GM23248 (cell line): ENCODE measurements at regions not wholly inside any gene's neighbourhood (a gene's known extent, or its start where the extent isn't known, plus 50 kb on each side); places are given as distances from the start of the nearest gene placed in this dataset.

ENCODE experiments used
- DNase-seq: peaks from one replicate; pipeline ENCODE4 v3.0.0-alpha.2; 2015
- H2AFZ ChIP-seq: fragments of 200-600 bp; sonication (generic); 2 replicates; pipeline ENCODE4 v1.6.1; 2016; ENCODE audit warnings: antibody characterized with exemption
- H3F3A ChIP-seq: fragments of 200-600 bp; sonication (generic); 2 replicates; pipeline ENCODE4 v1.6.1; 2016; ENCODE audit warnings: mild to moderate bottlenecking, antibody characterized with exemption, mixed run types; ENCODE audit not compliant: insufficient read depth
- H3K27ac ChIP-seq: fragments of 200-600 bp; sonication (generic); 2 replicates; pipeline ENCODE4 v1.5.1; 2016; ENCODE audit warnings: mild to moderate bottlenecking
- H3K27me3 ChIP-seq: fragments of 200-600 bp; sonication (generic); replicated peaks from 2 replicates; pipeline ENCODE4 v1.6.1; 2016; ENCODE audit warnings: mild to moderate bottlenecking; ENCODE audit not compliant: insufficient read depth
- H3K36me3 ChIP-seq: fragments of 200-600 bp; sonication (generic); 2 replicates; pipeline ENCODE4 v1.6.1; 2016; ENCODE audit warnings: low read depth, mild to moderate bottlenecking
- H3K4me1 ChIP-seq: fragments of 200-600 bp; sonication (generic); 2 replicates; pipeline ENCODE4 v1.6.1; 2016; ENCODE audit warnings: mild to moderate bottlenecking; ENCODE audit not compliant: insufficient read depth
- H3K4me2 ChIP-seq: fragments of 200-600 bp; sonication (generic); one replicate; pipeline ENCODE4 v1.6.1; 2016; ENCODE audit warnings: mild to moderate bottlenecking; ENCODE audit not compliant: unreplicated experiment
- H3K4me3 ChIP-seq: fragments of 200-600 bp; sonication (generic); 2 replicates; pipeline ENCODE4 v1.5.1; 2016; ENCODE audit warnings: mild to moderate bottlenecking
- H3K79me2 ChIP-seq: fragments of 200-600 bp; sonication (generic); 2 replicates; pipeline ENCODE4 v1.6.1; 2016; ENCODE audit warnings: mild to moderate bottlenecking; ENCODE audit not compliant: insufficient read depth
- H3K9ac ChIP-seq: fragments of 200-600 bp; sonication (generic); 2 replicates; pipeline ENCODE4 v1.6.1; 2016; ENCODE audit warnings: mild to moderate bottlenecking
- H3K9me2 ChIP-seq: fragments of 200-600 bp; sonication (generic); 2 replicates; pipeline ENCODE4 v1.6.1; 2016; ENCODE audit warnings: mixed run types, mild to moderate bottlenecking, moderate library complexity; ENCODE audit not compliant: insufficient read depth
- H3K9me3 ChIP-seq: fragments of 200-600 bp; sonication (generic); one replicate; pipeline ENCODE4 v1.6.1; 2017; ENCODE audit warnings: low read depth
- H4K20me1 ChIP-seq: fragments of 200-600 bp; sonication (generic); 2 replicates; pipeline ENCODE4 v1.6.0; 2016; ENCODE audit not compliant: insufficient read depth
- EZH2 ChIP-seq: fragments of 200-600 bp; sonication (generic); IDR thresholded peaks from 2 replicates; pipeline ENCODE4 v1.6.1; 2018; ENCODE audit warnings: antibody characterized with exemption, mild to moderate bottlenecking; ENCODE audit not compliant: insufficient read depth, poor library complexity, severe bottlenecking
- EZH2phosphoT487 ChIP-seq: fragments of 200-600 bp; sonication (generic); IDR thresholded peaks from 2 replicates; pipeline ENCODE4 v1.6.1; 2018; ENCODE audit warnings: antibody characterized with exemption, moderate library complexity, mild to moderate bottlenecking, low read depth; ENCODE audit not compliant: insufficient read depth
- WGBS, 2 experiments: methylation state at CpG; one replicate each; pipeline ENCODE4 v1.1.6; 2015 to 2017; ENCODE audit warnings: low lambda C conversion rate in 2 of 2, low coverage in 1 of 2; ENCODE audit errors: missing lambda C conversion rate in 2 of 2; 5-methylcytosine and 5-hydroxymethylcytosine counted together
- in situ Hi-C: fragments of 300-500 bp; cut with MboI; formaldehyde crosslinking; loops from 2 replicates; pipeline ENCODE4 v1.15.0; 2020

DNA sequence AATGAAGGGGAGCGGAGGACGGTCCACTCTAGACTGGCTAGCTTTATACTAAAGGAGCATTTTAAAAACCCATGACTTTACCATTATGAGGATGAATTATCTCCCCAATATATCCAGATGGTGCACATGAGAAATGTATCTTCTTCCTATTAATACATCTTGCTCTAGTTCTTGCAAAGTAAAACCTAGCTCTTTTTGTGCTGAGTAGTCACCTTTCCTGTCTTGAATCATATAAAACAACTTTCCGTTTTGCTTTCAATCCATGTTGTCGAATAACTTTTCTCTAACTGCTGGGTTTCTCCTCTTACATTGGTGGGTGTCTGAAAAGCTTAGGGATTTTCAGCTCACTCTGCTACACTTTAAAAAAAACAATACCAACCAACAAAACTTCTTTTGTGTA lies 96.3 kb upstream of the TAC1 start:
- Histone ChIP-seq H3F3A (no peaks in the 10 kb centered on the region), H3K27me3 (no peaks in the 10 kb centered on the region)
- 21 to 22% methylated on average over 4 of the region's 4 CpGs for WGBS, 2 experiments

GRCh38 chr7:97639036-97639435 lies 92.8 kb upstream of the TAC1 start:
- Histone ChIP-seq H3K36me3 (no peaks in the 10 kb centered on the region), H3K27ac (no peak overlapping the region), H3K4me1 (no peaks in the 10 kb centered on the region), H3K9me2 (no peaks in the 10 kb centered on the region), H3F3A (no peaks in the 10 kb centered on the region), H3K27me3 (no peaks in the 10 kb centered on the region), H2AFZ (no peak overlapping the region), H3K79me2 (no peaks in the 10 kb centered on the region), H3K4me3 (no peak overlapping the region), H3K9me3 (no peaks in the 10 kb centered on the region), H4K20me1 (no peaks in the 10 kb centered on the region), H3K4me2 (no peak overlapping the region), H3K9ac (no peak overlapping the region)
- TF ChIP-seq EZH2phosphoT487 (no peak), EZH2 (no peak)
- in situ Hi-C loops, result no loop called here
- peak; percentile 0 for DNase-seq

More for the DNA sequence above, 96.3 kb upstream of the TAC1 start:
- Histone ChIP-seq H3K36me3 (no peaks in the 10 kb centered on the region), H3K4me2 (no peak overlapping the region), H3K4me3 (no peak overlapping the region), H3K27ac (no peak overlapping the region), H3K9ac (no peak overlapping the region), H3K79me2 (no peaks in the 10 kb centered on the region), H3K9me3 (no peaks in the 10 kb centered on the region), H4K20me1 (no peaks in the 10 kb centered on the region), H3K4me1 (no peaks in the 10 kb centered on the region), H2AFZ (no peak overlapping the region), H3K9me2 (no peaks in the 10 kb centered on the region)
- TF ChIP-seq EZH2phosphoT487 (no peak), EZH2 (no peak)
- in situ Hi-C loops, result no loop called here
- DNase-seq, result no peak

GRCh38 chr7:97659363-97660045 lies 72.4 kb upstream of the TAC1 start:
- H3K36me3 ChIP-seq, result no peaks in the 10 kb centered on the region
- no peaks in the 10 kb centered on the region for H3K4me1 ChIP-seq
- H3K9ac ChIP-seq, result no peak overlapping the region
- in situ Hi-C loops, result no loop called here
- WGBS, 2 experiments, result 10 to 13% methylated on average over 3 of the region's 3 CpGs
- TF ChIP-seq EZH2phosphoT487, result no peak
- no peak for TF ChIP-seq EZH2
- no peaks in the 10 kb centered on the region for H3K9me2 ChIP-seq
- H3K79me2 ChIP-seq, result no peaks in the 10 kb centered on the region
- H3F3A ChIP-seq, result no peaks in the 10 kb centered on the region
- no peak overlapping the region for H3K4me2 ChIP-seq
- H3K9me3 ChIP-seq, result no peaks in the 10 kb centered on the region
- no peak overlapping the region for H2AFZ ChIP-seq
- no peaks in the 10 kb centered on the region for H4K20me1 ChIP-seq
- DNase-seq, result no peak
- no peaks in the 10 kb centered on the region for H3K27me3 ChIP-seq
- H3K27ac ChIP-seq, result no peak overlapping the region
- no peak overlapping the region for H3K4me3 ChIP-seq

GRCh38 chr7:97667359-97667758 lies 64.5 kb upstream of the TAC1 start:
- in situ Hi-C loops, result no loop called here
- 0% methylated on average over 1 of the region's 1 CpG for WGBS, 2 experiments

DNA sequence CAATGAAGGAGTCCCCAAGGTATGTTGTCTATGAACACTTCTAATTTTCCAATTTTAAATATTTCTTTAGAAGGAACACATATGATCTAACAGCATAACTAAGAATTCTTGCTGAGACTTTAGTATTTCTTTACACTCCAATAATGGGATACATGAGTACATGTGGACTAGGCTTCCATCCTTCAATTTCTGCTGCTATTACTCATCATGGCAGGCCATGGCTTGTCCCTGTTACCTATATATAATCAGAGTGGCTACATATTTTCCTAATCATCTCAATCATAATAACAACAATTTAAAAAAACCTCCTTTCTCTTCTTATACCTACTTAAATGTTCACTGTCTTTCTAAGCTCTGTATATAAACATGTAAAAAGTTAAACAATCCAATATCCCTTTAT lies 60.3 kb upstream of the TAC1 start:
- Histone ChIP-seq H3K79me2 (no peaks in the 10 kb centered on the region), H3F3A (no peaks in the 10 kb centered on the region), H2AFZ (no peak overlapping the region), H3K27me3 (no peaks in the 10 kb centered on the region), H3K9me3 (no peaks in the 10 kb centered on the region), H3K4me1 (no peaks in the 10 kb centered on the region), H3K4me3 (no peak overlapping the region), H3K27ac (no peak overlapping the region), H3K9ac (no peak overlapping the region), H3K9me2 (no peaks in the 10 kb centered on the region), H3K36me3 (no peaks in the 10 kb centered on the region), H4K20me1 (no peaks in the 10 kb centered on the region), H3K4me2 (no peak overlapping the region)
- no peak for DNase-seq
- in situ Hi-C loops, result no loop called here
- no peak for TF ChIP-seq EZH2
- no peak for TF ChIP-seq EZH2phosphoT487

More at GRCh38 chr7:97667359-97667758, 64.5 kb upstream of the TAC1 start:
- Histone ChIP-seq H3K4me2 (no peak overlapping the region), H3K4me3 (no peak overlapping the region), H3F3A (no peaks in the 10 kb centered on the region), H3K9ac (no peak overlapping the region), H2AFZ (no peak overlapping the region), H3K9me2 (no peaks in the 10 kb centered on the region), H3K36me3 (no peaks in the 10 kb centered on the region), H4K20me1 (no peaks in the 10 kb centered on the region), H3K27me3 (no peaks in the 10 kb centered on the region), H3K4me1 (no peaks in the 10 kb centered on the region), H3K79me2 (no peaks in the 10 kb centered on the region), H3K27ac (no peak overlapping the region), H3K9me3 (no peaks in the 10 kb centered on the region)
- TF ChIP-seq EZH2phosphoT487 (no peak), EZH2 (no peak)
- DNase-seq, result no peak
